ENCODE measurements at regions not wholly inside any gene's neighbourhood (a gene's known extent, or its start where the extent isn't known, plus 50 kb on each side); places are given as distances from the start of the nearest gene placed in this dataset.
A peak's percentile ranks its signal among the peaks of the same experiment; 100 is the strongest.

DNA sequence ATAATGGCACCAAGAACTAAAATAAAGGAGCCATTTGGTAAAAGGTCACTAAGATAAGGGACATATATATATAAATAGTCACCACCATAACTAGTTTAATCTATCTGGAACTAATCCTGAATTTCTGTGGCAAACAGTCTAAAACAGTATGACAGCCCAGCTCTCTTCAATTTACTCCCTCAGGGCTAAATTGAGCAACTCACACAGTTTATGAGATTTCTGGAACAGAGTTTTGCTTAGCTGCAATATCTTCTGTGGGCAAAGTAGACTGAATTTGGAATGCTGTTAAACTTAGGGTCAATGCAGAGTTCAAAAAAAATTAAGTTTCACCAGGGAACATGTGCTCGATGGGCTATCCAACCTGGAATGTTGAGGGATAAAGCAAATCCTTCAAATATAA is 70.1 kb upstream of the VEPH1 start:
- no peak overlapping the region for H3K4me3 ChIP-seq
- peaks cover 0 to 28% (median 0%) of the 10 kb centered on the region in 7 donors for H3K27me3 ChIP-seq (replicated peaks in 1 of 7)
- intact Hi-C loops (cut with DNase I; ENCODE audit: low total_unique reads) = no loop called here
- peaks cover 0 to 2% (median 0%) of the 10 kb centered on the region in 6 donors for H3K4me1 ChIP-seq
- DNase-seq = no peak
- no peaks in the 10 kb centered on the region for H3K9me3 ChIP-seq
- no peak for TF ChIP-seq POLR2A (IDR thresholded peaks at IDR 0.05)
- no peak for TF ChIP-seq POLR2AphosphoS5 (IDR thresholded peaks at IDR 0.05)
- TF ChIP-seq CTCF (IDR thresholded peaks at IDR 0.05 in 8 of 11, conservative IDR thresholded peaks at IDR 0.05 in 3 of 11) = no peak
- no peaks in the 10 kb centered on the region for H3K36me3 ChIP-seq
- H3K27ac ChIP-seq = no peak overlapping the region
- WGBS, 5 donors = 73 to 90% (median 81%) methylated on average over 1 of the region's 1 CpG

- 63 to 75% (median 66%) methylated on average over 8 of the region's 8 CpGs for WGBS, 5 donors
- no peaks in the 10 kb centered on the region for H3K36me3 ChIP-seq
- H3K27me3 ChIP-seq (replicated peaks in 1 of 7) = peaks cover 0 to 28% (median 0%) of the 10 kb centered on the region in 7 donors
- no peak overlapping the region for H3K4me3 ChIP-seq
- no peak overlapping the region for H3K27ac ChIP-seq
- H3K9me3 ChIP-seq = no peaks in the 10 kb centered on the region
- peaks cover 0 to 2% (median 0%) of the 10 kb centered on the region in 6 donors for H3K4me1 ChIP-seq
- TF ChIP-seq POLR2AphosphoS5 (IDR thresholded peaks at IDR 0.05) (no peak), CTCF (IDR thresholded peaks at IDR 0.05 in 8 of 11, conservative IDR thresholded peaks at IDR 0.05 in 3 of 11) (peak in 10 of 11 experiments; percentile 30 to 73 (median 56))
- intact Hi-C loops (cut with DNase I; ENCODE audit: low total_unique reads) = no loop called here
- no peak for DNase-seq
These were observed 69.5 kb upstream of the VEPH1 start for GRCh38 chr3:157572559-157573270.

- intact Hi-C loops (cut with DNase I; ENCODE audit: low total_unique reads) = no loop called here
- DNase-seq = no peak
- H3K27me3 ChIP-seq (replicated peaks in 1 of 7) = peaks cover 0 to 6% (median 0%) of the 10 kb centered on the region in 7 donors
- H3K36me3 ChIP-seq = no peaks in the 10 kb centered on the region
- WGBS, 5 donors = 82 to 97% (median 89%) methylated on average over 1 of the region's 1 CpG
- H3K4me1 ChIP-seq = no peaks in the 10 kb centered on the region
- no peaks in the 10 kb centered on the region for H3K9me3 ChIP-seq
- H3K4me3 ChIP-seq = no peak overlapping the region
- no peak for TF ChIP-seq POLR2AphosphoS5 (IDR thresholded peaks at IDR 0.05)
- TF ChIP-seq CTCF (IDR thresholded peaks at IDR 0.05 in 8 of 11, conservative IDR thresholded peaks at IDR 0.05 in 3 of 11) = no peak
- no peak for TF ChIP-seq POLR2A (IDR thresholded peaks at IDR 0.05)
- H3K27ac ChIP-seq = no peak overlapping the region
These were observed 63.4 kb upstream of the VEPH1 start for GRCh38 chr3:157566596-157566995.

DNA sequence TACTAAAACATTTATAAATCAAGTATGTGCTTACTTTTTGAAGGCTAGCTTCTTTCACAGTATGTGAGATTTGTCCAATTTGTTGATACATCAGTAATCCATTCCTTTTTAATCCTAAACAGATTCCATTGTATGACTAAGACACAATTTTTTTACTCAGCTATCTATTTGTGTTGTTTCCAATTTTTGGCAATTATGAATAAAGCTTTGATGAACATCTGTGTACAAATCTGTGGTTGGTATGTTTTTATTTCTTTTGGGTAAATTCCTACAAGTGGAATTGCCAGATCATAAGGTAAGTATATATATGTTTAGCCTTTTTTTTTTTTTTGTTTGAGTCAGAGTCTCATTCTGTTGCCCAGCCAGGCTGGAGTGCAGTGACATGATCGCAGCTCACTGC is 56.2 kb upstream of the VEPH1 start:
- H3K9me3 ChIP-seq = no peaks in the 10 kb centered on the region
- H3K4me3 ChIP-seq = no peak overlapping the region
- H3K4me1 ChIP-seq = no peaks in the 10 kb centered on the region
- WGBS, 5 donors = 87 to 100% (median 90%) methylated on average over 1 of the region's 1 CpG
- intact Hi-C loops (cut with DNase I; ENCODE audit: low total_unique reads) = no loop called here
- no peak for DNase-seq
- no peaks in the 10 kb centered on the region for H3K36me3 ChIP-seq
- H3K27ac ChIP-seq = no peak overlapping the region
- TF ChIP-seq POLR2AphosphoS5 (IDR thresholded peaks at IDR 0.05) = no peak
- TF ChIP-seq CTCF (IDR thresholded peaks at IDR 0.05 in 8 of 11, conservative IDR thresholded peaks at IDR 0.05 in 3 of 11) = no peak
- TF ChIP-seq POLR2A (IDR thresholded peaks at IDR 0.05) = no peak
- H3K27me3 ChIP-seq (replicated peaks in 1 of 7) = peaks cover 0 to 6% (median 0%) of the 10 kb centered on the region in 7 donors

Small RNAs in the stretch of these regions (small RNA-seq; reads per million reads assigned to genes)
- 0 reads per million in 4 donors for gene RN7SKP46
